ENCODE measurements at regions not wholly inside any gene's neighbourhood (a gene's known extent, or its start where the extent isn't known, plus 50 kb on each side); places are given as distances from the start of the nearest gene placed in this dataset.

DNA sequence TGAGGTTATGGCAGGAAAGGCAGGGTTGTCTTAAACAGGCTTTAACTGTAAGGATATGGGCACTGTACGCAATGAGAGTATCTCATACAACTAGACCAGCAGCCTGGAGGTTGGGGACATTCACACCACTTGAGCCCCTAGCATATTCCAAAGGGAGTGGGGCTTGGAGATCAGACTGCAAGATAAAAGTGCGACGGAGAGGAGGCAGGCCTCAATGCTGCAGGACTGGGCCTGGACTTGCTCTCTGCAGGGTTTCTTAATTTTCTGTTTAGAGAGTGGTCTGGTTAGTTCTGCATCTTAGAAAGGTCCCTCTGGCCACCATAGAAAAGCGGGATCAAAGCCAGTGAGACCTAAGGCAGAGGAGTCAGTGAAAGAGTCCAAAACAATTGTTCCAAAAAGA, 357.7 kb upstream of the NR2F2 start (continued):
- TF ChIP-seq POLR2AphosphoS5 (IDR thresholded peaks at IDR 0.05; ENCODE audit: low read depth, low read length) (no peak), SRF (IDR thresholded peaks at IDR 0.05; ENCODE audit: low read depth, low read length) (no peak), KDM5A (IDR thresholded peaks at IDR 0.05; ENCODE audit: low read length) (no peak), TAF7 (optimal IDR thresholded peaks at IDR 0.05; ENCODE audit: borderline replicate concordance, low read depth, low read length) (no peak), EZH2 (IDR thresholded peaks at IDR 0.05; ENCODE audit: low read depth, low read length, severe bottlenecking) (no peak), HDAC2 (IDR thresholded peaks at IDR 0.05; ENCODE audit: borderline replicate concordance in 1 of 2, low read depth in 2 of 2, low read length in 2 of 2) (no peak)
- TF ChIP-seq, protein P1, sequence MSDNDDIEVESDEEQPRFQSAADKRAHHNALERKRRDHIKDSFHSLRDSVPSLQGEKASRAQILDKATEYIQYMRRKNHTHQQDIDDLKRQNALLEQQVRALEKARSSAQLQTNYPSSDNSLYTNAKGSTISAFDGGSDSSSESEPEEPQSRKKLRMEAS (IDR thresholded peaks at IDR 0.05): no peak

All from H1 (cell line).